Heart right ventricle (tissue), 16 donors: ENCODE measurements at regions not wholly inside any gene's neighbourhood (a gene's known extent, or its start where the extent isn't known, plus 50 kb on each side); places are given as distances from the start of the nearest gene placed in this dataset.

Experiments used
- ATAC-seq, 8 donors: fragments of 200-7000 bp; cut with Tn5 transposase; one replicate each; pipeline ENCODE4 v1.9.1; 2020; ENCODE audit warnings: mild to moderate bottlenecking in 8 of 8, moderate library complexity in 8 of 8, moderate number of reproducible peaks in 1 of 8
- DNase-seq, 2 donors: peaks; one replicate each; pipeline ENCODE4 v3.0.0-alpha.2; 2020
- H3K27ac ChIP-seq, 10 donors: fragments of 200-600 bp; sonication (generic) in 2 of 10; one replicate each; pipeline versions ENCODE4 v1.5.0 to v1.8.0; 2020 to 2022; ENCODE audit warnings: mild to moderate bottlenecking in 3 of 10
- H3K27me3 ChIP-seq, 7 donors: fragments of 200-600 bp; one replicate each; pipeline ENCODE4 v1.8.0; 2021 to 2022; ENCODE audit warnings: mild to moderate bottlenecking in 2 of 7
- H3K36me3 ChIP-seq, 9 donors: fragments of 200-600 bp; sonication (generic) in 1 of 9; one replicate each; pipeline versions ENCODE4 v1.5.0 to v1.8.0; 2020 to 2022; ENCODE audit warnings: mild to moderate bottlenecking in 2 of 9
- H3K4me1 ChIP-seq, 9 donors: fragments of 200-600 bp; sonication (generic) in 1 of 9; one replicate each; pipeline versions ENCODE4 v1.5.0 to v1.8.0; 2020 to 2022; ENCODE audit warnings: mild to moderate bottlenecking in 4 of 9
- H3K4me3 ChIP-seq, 10 donors: fragments of 200-600 bp; sonication (generic) in 2 of 10; one replicate each; pipeline versions ENCODE4 v1.5.0 to v1.8.0; 2020 to 2022; ENCODE audit warnings: mild to moderate bottlenecking in 7 of 10, moderate library complexity in 2 of 10
- H3K9me3 ChIP-seq, 11 donors: fragments of 200-600 bp in 10 of 11; sonication (generic) in 2 of 11; one replicate each; pipeline versions ENCODE4 v1.5.0 to v1.8.0; 2013 to 2022; ENCODE audit warnings: mild to moderate bottlenecking in 2 of 11, control low read depth in 1 of 11, moderate library complexity in 1 of 11
- CTCF ChIP-seq, 9 donors: fragments of 200-600 bp; sonication (generic) in 2 of 9; IDR thresholded peaks; one replicate each; pipeline versions ENCODE4 v1.5.0 to v1.8.0; 2021 to 2022; ENCODE audit warnings: antibody characterized with exemption in 9 of 9, mild to moderate bottlenecking in 5 of 9, moderate library complexity in 1 of 9
- WGBS, 2 donors: extraction: QIAGEN DNeasy Blood & Tissue Kit; methylation state at CpG; one replicate each; pipeline ENCODE4 v1.1.7; 2013; ENCODE audit warnings: inconsistent platforms in 1 of 2; 5-methylcytosine and 5-hydroxymethylcytosine counted together
- intact Hi-C, 10 donors: fragments of 100-400 bp; cut with DNase I; formaldehyde crosslinking; loops; one replicate each; pipeline versions ENCODE4 v1.11.1 to v1.14.2; 2022
- donor health status: Arrhythmogenic right ventricular cardiomyopathy.
- donor health status: ischemic (EF 13 %, LVEDD 7.1; RV severe dilation, severe dysfunction).
- donor health status: healthy with polysubstance abuse.
- donor health status: DM: no; HTN: yes; CAD: no.
- donor health status: DM: no; HTN: no; CAD: no.
- donor health status: ischemic (EF 25% LVEDD 6.9; RV normal size, moderate dysfunction).
- donor health status: ischemic (EF 25% LVEDD 5.7; RV mildly dilated, moderate dysfunction).
- donor health status: healthy.
- donor health status: DM: yes; HTN: yes; CAD: no.
- donor health status: Ischemic cardiomyopathy.
- donor health status: ischemic (EF 35%, LVEDD 5.7; RV mildly dilated, moderate dysfunction).
- donor health status: nonischemic (EF 11% LVEDD 7.7; RV severe dilation, severe dysfunction).
- donor health status: DM: yes; HTN: yes; CAD: no.
- donor health status: PGD.
- donor health status: ischemic (EF 29% LVEDD 5.4; RV normal size, mild dysfunction).
- donor health status: nonischemic (EF 23%, LVEDD 6.1; RV moderate dilation, normal function).

- H3K27me3 ChIP-seq: no peaks in the 10 kb centered on the region
- no peak overlapping the region for H3K4me3 ChIP-seq
- no peak for TF ChIP-seq CTCF (IDR thresholded peaks at IDR 0.05)
- no peak overlapping the region for H3K27ac ChIP-seq
- H3K4me1 ChIP-seq: peaks cover 0 to 1% (median 0%) of the 10 kb centered on the region in 9 donors
- intact Hi-C loops: no loop called here
- WGBS, 2 donors: 68 to 76% methylated on average over 2 of the region's 2 CpGs
- no peak for ATAC-seq
- H3K9me3 ChIP-seq: peaks cover 0 to 8% (median 0%) of the 10 kb centered on the region in 11 donors
- no peak for DNase-seq
- H3K36me3 ChIP-seq: no peaks in the 10 kb centered on the region
Observed at GRCh38 chr5:74118071-74118470, 492.1 kb downstream of the ARHGEF28 start.

DNA sequence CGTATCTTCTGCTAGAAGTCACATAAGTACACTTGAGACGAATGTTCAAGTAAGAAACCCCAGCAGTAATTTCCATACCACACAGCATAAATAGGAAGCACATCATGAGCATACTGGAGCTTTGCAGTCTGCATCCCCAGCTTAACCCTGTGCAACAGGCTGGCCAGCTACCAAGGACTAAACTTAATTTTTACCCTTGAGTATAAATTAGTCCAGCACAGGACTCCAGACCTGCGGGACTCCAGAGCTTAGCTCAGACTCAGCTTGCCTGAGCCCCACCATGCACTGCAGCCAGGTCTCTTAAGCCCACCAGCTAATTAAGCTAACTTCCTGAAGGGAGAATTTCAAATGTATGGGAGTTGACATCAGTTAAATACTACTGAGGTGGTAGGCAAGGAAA lies 491.0 kb downstream of the ARHGEF28 start:
- TF ChIP-seq CTCF (IDR thresholded peaks at IDR 0.05): no peak
- 73 to 75% methylated on average over 3 of the region's 3 CpGs for WGBS, 2 donors
- no peak for DNase-seq
- H3K36me3 ChIP-seq: no peaks in the 10 kb centered on the region
- intact Hi-C loops: no loop called here
- no peak for ATAC-seq
- H3K4me3 ChIP-seq: no peak overlapping the region
- peaks cover 0 to 8% (median 0%) of the 10 kb centered on the region in 11 donors for H3K9me3 ChIP-seq
- H3K4me1 ChIP-seq: peaks cover 0 to 7% (median 0%) of the 10 kb centered on the region in 9 donors
- H3K27me3 ChIP-seq: no peaks in the 10 kb centered on the region
- H3K27ac ChIP-seq: no peak overlapping the region

GRCh38 chr5:74116266-74116665 lies 490.3 kb downstream of the ARHGEF28 start:
- 89 to 92% methylated on average over 1 of the region's 1 CpG for WGBS, 2 donors
- Histone ChIP-seq H3K4me1 (peaks cover 0 to 7% (median 0%) of the 10 kb centered on the region in 9 donors), H3K36me3 (no peaks in the 10 kb centered on the region), H3K27me3 (no peaks in the 10 kb centered on the region), H3K27ac (no peak overlapping the region), H3K9me3 (peaks cover 0 to 8% (median 0%) of the 10 kb centered on the region in 11 donors), H3K4me3 (no peak overlapping the region)
- DNase-seq (no peak), ATAC-seq (no peak)
- TF ChIP-seq CTCF (IDR thresholded peaks at IDR 0.05): no peak
- intact Hi-C loops: no loop called here

DNA sequence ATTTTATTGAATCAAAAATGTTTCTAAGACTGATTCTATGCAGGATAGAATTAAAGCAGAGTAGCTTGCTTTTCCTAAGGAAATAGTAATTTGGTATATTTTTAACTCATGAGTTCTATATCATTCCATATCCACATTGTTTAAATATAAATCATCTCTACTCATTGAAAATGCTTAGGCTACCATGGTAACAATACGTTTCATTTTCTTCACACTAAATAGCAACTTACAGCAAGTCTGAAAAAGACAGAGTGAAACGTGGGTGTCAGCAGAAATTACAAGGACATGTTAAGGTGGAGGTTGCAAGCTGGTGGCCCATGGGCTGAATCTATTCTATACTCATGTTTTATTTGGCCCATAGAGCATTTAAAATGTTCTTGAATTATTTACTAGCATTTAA lies 487.9 kb downstream of the ARHGEF28 start:
- peaks cover 0 to 7% (median 0%) of the 10 kb centered on the region in 9 donors for H3K4me1 ChIP-seq
- WGBS, 2 donors: 75 to 86% methylated on average over 2 of the region's 2 CpGs

More for the DNA sequence above, 487.9 kb downstream of the ARHGEF28 start:
- Histone ChIP-seq H3K36me3 (no peaks in the 10 kb centered on the region), H3K4me3 (no peak overlapping the region), H3K27me3 (no peaks in the 10 kb centered on the region), H3K9me3 (peaks cover 0 to 8% (median 0%) of the 10 kb centered on the region in 11 donors), H3K27ac (no peak overlapping the region)
- intact Hi-C loops: no loop called here
- DNase-seq (no peak), ATAC-seq (no peak)
- no peak for TF ChIP-seq CTCF (IDR thresholded peaks at IDR 0.05)
